ENCODE measurements at regions not wholly inside any gene's neighbourhood (a gene's known extent, or its start where the extent isn't known, plus 50 kb on each side); places are given as distances from the start of the nearest gene placed in this dataset.

GRCh38 chr9:96052686-96053085 lies 177.2 kb downstream of the ERCC6L2 start:
- no peak for TF ChIP-seq CTCF (IDR thresholded peaks at IDR 0.05; ENCODE audit: unreplicated experiment)
- Mint-ChIP-seq H3K9me3 (ENCODE audit: unreplicated experiment) (no peaks in the 10 kb centered on the region), H3K4me3 (ENCODE audit: unreplicated experiment) (no peak overlapping the region), H3K27me3 (ENCODE audit: unreplicated experiment) (peaks cover 7% of the 10 kb centered on the region), H3K27ac (ENCODE audit: unreplicated experiment) (no peak overlapping the region), H3K4me1 (ENCODE audit: unreplicated experiment) (peaks cover 11% of the 10 kb centered on the region), H3K36me3 (ENCODE audit: low read depth, unreplicated experiment) (peaks cover 9% of the 10 kb centered on the region)
- no peak for DNase-seq (ENCODE audit: low spot score)

GRCh38 chr9:96051423-96051822 lies 175.9 kb downstream of the ERCC6L2 start:
- TF ChIP-seq CTCF (IDR thresholded peaks at IDR 0.05; ENCODE audit: unreplicated experiment), result no peak
- H3K27ac Mint-ChIP-seq (ENCODE audit: unreplicated experiment), result no peak overlapping the region
- peak overlapping the region; percentile 69 for H3K4me3 Mint-ChIP-seq (ENCODE audit: unreplicated experiment)
- DNase-seq (ENCODE audit: low spot score), result no peak
- peaks cover 9% of the 10 kb centered on the region for H3K36me3 Mint-ChIP-seq (ENCODE audit: low read depth, unreplicated experiment)
- H3K27me3 Mint-ChIP-seq (ENCODE audit: unreplicated experiment), result peaks cover 7% of the 10 kb centered on the region
- H3K9me3 Mint-ChIP-seq (ENCODE audit: unreplicated experiment), result no peaks in the 10 kb centered on the region
- H3K4me1 Mint-ChIP-seq (ENCODE audit: unreplicated experiment), result peaks cover 11% of the 10 kb centered on the region

GRCh38 chr9:96050861-96051155 lies 175.3 kb downstream of the ERCC6L2 start:
- Mint-ChIP-seq H3K4me1 (ENCODE audit: unreplicated experiment) (peaks cover 11% of the 10 kb centered on the region), H3K27me3 (ENCODE audit: unreplicated experiment) (peaks cover 7% of the 10 kb centered on the region), H3K9me3 (ENCODE audit: unreplicated experiment) (no peaks in the 10 kb centered on the region), H3K4me3 (ENCODE audit: unreplicated experiment) (no peak overlapping the region), H3K27ac (ENCODE audit: unreplicated experiment) (no peak overlapping the region), H3K36me3 (ENCODE audit: low read depth, unreplicated experiment) (peaks cover 9% of the 10 kb centered on the region)
- TF ChIP-seq CTCF (IDR thresholded peaks at IDR 0.05; ENCODE audit: unreplicated experiment), result no peak
- no peak for DNase-seq (ENCODE audit: low spot score)

- Mint-ChIP-seq H3K9me3 (ENCODE audit: unreplicated experiment) (no peaks in the 10 kb centered on the region), H3K4me1 (ENCODE audit: unreplicated experiment) (peaks cover 11% of the 10 kb centered on the region), H3K36me3 (ENCODE audit: low read depth, unreplicated experiment) (peaks cover 9% of the 10 kb centered on the region), H3K4me3 (ENCODE audit: unreplicated experiment) (peak overlapping the region; percentile 56), H3K27me3 (ENCODE audit: unreplicated experiment) (peaks cover 7% of the 10 kb centered on the region), H3K27ac (ENCODE audit: unreplicated experiment) (no peak overlapping the region)
- DNase-seq (ENCODE audit: low spot score), result no peak
- TF ChIP-seq CTCF (IDR thresholded peaks at IDR 0.05; ENCODE audit: unreplicated experiment), result no peak
Observed at GRCh38 chr9:96050048-96050860, 174.8 kb downstream of the ERCC6L2 start.

- Mint-ChIP-seq H3K36me3 (ENCODE audit: low read depth, unreplicated experiment) (peaks cover 5% of the 10 kb centered on the region), H3K27me3 (ENCODE audit: unreplicated experiment) (peaks cover 7% of the 10 kb centered on the region), H3K4me1 (ENCODE audit: unreplicated experiment) (peaks cover 11% of the 10 kb centered on the region), H3K9me3 (ENCODE audit: unreplicated experiment) (no peaks in the 10 kb centered on the region), H3K4me3 (ENCODE audit: unreplicated experiment) (no peak overlapping the region), H3K27ac (ENCODE audit: unreplicated experiment) (no peak overlapping the region)
- no peak for DNase-seq (ENCODE audit: low spot score)
- no peak for TF ChIP-seq CTCF (IDR thresholded peaks at IDR 0.05; ENCODE audit: unreplicated experiment)
Observed at GRCh38 chr9:96048956-96049831, 173.7 kb downstream of the ERCC6L2 start.

Data from endothelial cell (in vitro differentiated cells).